NOMO-1 treated with dmso at 0.1 percent for 144 hours (cell line): ENCODE measurements at regions not wholly inside any gene's neighbourhood (a gene's known extent, or its start where the extent isn't known, plus 50 kb on each side); places are given as distances from the start of the nearest gene placed in this dataset.
"Not testable (repeated sequence)": the region's sequence is repeated elsewhere in the genome, so short reads cannot be mapped to it uniquely, and the experiment has no call there.

Experiments used
- DNase-seq: peaks from one replicate; lab custom pipeline; 2025; ENCODE audit not compliant: unreplicated experiment; lab: John Stamatoyannopoulos, UW

DNA sequence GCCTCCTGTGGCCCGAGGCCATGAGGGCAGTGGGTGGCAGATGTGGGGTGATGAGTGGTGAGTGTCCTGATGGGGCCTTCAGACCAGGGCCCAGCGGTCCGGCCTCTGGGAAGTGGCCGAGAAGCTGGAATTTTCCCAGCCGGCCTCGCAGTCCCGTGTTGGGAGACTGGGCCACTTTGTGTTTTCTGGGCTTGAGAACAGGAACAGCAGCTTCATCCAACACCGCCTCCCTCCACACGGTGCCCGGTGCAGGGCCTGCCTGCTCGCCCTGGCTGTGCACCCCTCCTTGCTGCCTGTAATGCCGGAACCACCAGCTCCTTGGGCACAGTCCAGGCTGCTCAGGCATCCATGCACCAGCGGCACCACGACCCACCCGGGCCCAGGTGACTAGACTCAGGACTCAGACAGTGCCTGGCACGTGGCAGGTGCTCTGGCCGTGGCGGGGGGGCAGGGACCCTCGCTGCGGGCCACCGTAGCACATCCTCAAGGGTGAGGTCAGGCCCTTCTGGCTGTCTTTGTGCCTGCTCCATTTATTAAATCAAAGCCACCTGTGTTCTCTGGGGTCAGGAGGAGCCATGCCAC, 194.7 kb downstream of the BANP start:
- DNase-seq: not testable (repeated sequence)

GRCh38 chr16:88148078-88148477, 196.8 kb downstream of the BANP start:
- DNase-seq: not testable (repeated sequence)

DNA sequence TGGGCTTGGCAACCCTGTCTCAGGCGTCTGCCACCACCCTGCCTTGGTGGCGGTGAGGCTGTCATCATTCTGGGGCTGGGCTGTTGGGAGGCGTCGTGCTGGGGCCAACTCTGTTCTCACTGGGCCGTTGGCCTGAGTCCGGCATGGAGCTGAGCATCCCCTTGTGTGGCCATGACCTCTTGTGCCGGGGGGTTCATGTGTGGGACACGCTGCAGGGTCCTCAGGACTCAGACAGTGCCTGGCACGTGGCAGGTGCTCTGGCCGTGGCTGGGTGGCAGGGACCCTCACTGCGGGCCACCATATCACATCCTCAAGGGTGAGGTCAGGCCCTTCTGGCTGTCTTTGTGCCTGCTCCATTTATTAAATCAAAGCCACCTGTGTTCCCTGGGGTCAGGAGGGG, 197.4 kb downstream of the BANP start:
- DNase-seq: not testable (repeated sequence)

DNA sequence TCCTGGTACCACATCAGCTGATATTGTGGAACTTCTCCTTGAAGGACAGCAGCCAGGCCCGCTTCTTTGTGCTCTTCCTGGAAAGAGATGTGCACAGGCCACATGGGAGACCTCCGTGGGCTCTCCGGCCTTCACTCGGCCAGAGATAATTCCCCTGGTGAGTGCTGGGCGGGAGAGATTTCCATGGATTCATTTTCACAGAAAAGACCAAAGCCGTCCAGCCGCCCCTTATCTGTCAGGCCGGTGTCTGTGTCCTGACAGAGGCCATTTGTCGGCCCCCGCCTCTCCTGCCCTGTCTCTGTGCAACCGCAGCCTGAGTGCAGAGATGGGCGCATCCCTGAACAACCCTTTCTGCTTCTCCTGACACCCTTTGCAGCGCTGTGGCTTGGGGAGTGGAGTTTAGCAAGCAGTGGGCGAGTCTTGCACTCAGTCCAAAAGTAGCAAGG, 197.9 kb downstream of the BANP start:
- DNase-seq: not testable (repeated sequence)

DNA sequence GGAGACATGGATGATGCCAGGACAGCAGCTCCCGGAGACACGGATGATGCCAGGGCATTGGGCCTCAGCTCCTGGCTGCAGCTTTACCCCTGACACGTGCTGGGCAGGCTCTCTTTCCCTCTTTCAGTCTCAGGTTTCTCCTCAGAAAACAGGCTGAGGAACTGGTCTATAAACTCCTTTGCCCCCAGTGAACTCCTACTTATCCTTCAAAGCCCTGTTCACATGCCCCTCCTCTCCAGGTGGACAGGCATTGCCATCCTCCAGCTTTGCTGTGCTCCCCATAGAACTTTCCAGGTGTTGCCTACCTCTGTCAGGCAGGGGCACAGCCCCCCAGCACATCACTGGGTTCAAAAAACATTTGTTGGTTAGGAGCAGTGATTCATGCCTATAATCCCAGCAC, 198.4 kb downstream of the BANP start:
- not testable (repeated sequence) for DNase-seq

DNA sequence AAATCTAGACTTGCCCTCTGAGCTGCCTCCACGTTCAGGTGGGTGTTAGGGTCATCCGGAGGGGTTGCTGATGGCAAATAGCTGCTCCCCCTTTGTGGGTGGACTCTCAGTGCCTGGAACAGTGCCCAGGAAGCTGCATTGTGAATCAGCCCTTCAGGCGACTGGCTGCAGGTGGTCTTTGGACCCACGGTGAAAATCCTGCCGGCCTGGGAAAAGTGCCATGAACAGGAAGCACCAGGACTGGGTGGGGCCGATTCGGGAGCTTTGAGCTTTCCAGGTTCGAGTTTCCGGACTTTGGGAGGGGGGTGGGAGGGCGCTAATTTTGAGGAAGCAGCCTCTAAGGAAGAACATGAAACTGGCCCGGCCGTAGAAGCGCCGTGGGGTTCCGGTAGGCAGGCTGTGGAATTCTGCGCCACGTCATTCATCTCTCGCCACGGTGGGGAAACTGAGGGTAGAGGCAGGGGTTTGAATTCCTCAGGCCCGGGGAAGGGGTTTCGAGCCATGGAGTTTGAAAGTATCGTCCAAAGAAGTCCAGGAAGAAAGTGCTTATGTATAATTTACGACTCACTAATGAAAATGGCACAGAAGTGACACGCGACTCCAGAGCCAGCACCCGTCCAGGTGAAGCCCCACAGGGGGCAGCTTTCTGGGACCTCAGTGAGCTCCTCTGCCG, 199.4 kb downstream of the BANP start:
- not testable (repeated sequence) for DNase-seq

GRCh38 chr16:88151129-88151499, 199.9 kb downstream of the BANP start:
- not testable (repeated sequence) for DNase-seq

- DNase-seq: not testable (repeated sequence)
Measured at GRCh38 chr16:88151859-88152843, 200.9 kb downstream of the BANP start.

GRCh38 chr16:88152879-88153278, 201.6 kb downstream of the BANP start:
- DNase-seq: not testable (repeated sequence)

- not testable (repeated sequence) for DNase-seq
Measured at GRCh38 chr16:88153516-88153915, 202.3 kb downstream of the BANP start.

DNA sequence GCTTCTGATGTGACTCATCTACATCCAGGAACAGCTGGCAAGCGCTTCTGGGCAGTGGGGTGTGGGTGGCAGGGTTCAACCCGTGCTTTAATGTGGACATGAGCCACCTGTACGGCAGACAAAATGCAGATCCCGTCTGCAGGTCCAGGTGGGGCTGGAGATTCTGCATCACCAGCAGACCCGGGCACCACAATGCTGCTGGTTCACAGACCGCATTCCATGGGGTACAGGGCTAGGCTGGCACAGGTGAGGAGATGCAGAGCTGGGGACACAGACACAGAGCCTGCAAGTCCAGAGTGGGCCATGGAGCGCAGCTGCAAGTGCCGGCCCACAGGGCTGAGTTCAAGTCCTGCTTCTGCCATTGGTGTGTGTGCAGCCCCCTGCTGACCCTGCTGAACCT, 203.7 kb downstream of the BANP start:
- DNase-seq: not testable (repeated sequence)

GRCh38 chr16:88155681-88156080, 204.4 kb downstream of the BANP start:
- not testable (repeated sequence) for DNase-seq

GRCh38 chr16:88156640-88157283, 205.5 kb downstream of the BANP start:
- DNase-seq: not testable (repeated sequence)

- DNase-seq: not testable (repeated sequence)
Measured at GRCh38 chr16:88157686-88158085, 206.5 kb downstream of the BANP start.

DNA sequence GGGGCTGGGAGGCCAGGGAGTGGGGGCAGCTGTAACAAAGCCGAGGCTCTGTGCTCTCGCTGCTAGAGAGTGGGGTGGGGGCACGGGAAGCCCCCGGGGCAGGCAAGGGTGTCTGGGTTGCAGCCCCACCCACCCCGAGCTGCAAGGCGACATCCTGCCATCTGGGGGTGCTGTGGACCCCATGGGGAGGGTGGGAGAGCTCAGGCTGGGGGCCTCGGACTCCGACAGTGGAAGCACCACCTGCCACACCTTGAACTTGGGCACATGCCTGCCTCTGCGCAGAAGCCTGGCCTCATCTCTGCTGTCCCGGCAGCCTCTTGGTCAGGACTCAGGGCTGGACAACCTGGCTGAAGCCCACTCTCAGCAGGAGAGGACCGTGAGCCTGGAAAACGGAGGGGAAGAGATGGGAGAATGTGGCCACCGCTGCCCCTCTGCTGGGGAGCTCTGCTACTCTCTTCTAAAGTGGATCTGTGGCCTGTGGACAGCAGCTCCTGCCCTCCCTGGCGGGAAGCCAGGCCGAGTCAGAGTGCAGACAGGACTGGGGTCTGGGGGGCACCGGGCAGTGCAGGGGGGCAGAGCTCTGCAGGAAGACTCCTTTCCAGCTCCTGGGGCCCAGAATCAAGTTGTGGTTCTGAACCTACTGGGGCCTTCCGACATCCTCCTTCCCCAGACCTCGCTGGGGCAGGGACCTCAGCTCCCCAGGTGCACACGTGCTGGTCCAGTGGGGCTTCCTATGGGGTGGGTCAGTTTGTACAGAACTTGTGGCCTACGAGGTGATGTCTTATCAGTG, 207.2 kb downstream of the BANP start:
- DNase-seq: not testable (repeated sequence)

- not testable (repeated sequence) for DNase-seq
Measured at GRCh38 chr16:88159046-88159896, 208.0 kb downstream of the BANP start.

GRCh38 chr16:88159897-88160335, 208.7 kb downstream of the BANP start:
- not testable (repeated sequence) for DNase-seq

DNA sequence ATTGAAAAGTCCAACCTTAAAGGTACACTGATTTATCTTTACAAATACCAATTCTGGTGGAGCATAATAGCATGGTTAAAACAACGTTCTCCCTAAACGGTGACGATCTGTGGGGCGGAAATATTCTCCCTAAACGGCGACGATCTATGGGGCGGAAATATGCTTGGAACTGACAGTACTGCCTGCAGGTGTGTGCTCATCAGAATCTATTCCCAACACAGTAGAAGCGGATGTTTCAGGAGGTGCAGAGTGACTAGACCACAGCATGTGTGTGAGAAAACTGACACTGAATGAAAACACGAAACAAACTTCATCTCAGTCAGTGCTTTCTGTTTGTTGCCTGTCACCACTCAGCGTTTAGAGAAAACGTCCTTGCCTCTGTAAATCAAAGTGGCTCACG, 210.0 kb downstream of the BANP start:
- DNase-seq: not testable (repeated sequence)

DNA sequence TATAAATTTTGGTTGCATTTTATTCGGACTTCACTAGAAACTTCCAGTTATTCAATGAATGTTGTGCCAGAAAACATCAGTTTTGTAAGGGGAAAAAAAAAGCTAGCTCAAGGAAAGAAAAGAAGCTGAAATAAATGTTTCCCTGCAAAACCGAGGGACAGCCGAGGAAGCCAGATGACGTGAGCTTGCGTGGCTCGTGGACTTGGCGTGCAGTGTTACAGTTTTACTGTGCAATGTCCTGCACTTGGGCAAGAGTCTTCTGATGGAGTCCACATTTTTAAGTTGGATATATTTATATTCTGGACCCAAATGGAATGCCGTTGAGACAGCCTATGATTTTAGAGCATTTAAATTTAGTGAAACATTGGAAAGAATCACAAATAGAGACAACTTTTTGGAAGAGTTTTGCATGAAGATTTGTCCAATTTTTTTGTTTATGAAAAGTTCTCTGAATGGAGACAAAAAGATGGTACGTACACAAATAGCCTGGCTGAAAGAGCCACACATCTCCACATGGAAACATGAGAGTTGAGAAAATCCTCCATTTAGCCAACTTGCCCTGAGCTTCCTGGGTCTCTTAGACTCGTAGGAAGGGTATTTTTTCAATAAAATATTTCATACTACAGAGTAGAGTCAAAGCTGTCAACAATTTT, 210.5 kb downstream of the BANP start:
- not testable (repeated sequence) for DNase-seq
